Small intestine (tissue), 7 donors: ENCODE measurements at regions not wholly inside any gene's neighbourhood (a gene's known extent, or its start where the extent isn't known, plus 50 kb on each side); places are given as distances from the start of the nearest gene placed in this dataset.

ENCODE experiments used
- DNase-seq, 2 donors: peaks; one replicate each; pipeline versions ENCODE4 v3.0.0 to v3.0.0-alpha.2; 2013
- FAIRE-seq: peaks from 2 replicates; lab custom pipeline; 2012; peaks lifted over from hg19 to GRCh38; lab: Jason Lieb, UNC
- H3K27ac ChIP-seq, 3 donors: one replicate each; pipeline ENCODE4 v1.5.1; 2013; ENCODE audit warnings: low read length in 2 of 3, mild to moderate bottlenecking in 2 of 3, control low read depth in 1 of 3, inconsistent platforms in 1 of 3, low read depth in 1 of 3, moderate library complexity in 1 of 3
- H3K27me3 ChIP-seq, 3 donors: one replicate each; pipeline ENCODE4 v1.6.1; 2013; ENCODE audit warnings: low read length in 3 of 3, inconsistent platforms in 1 of 3; ENCODE audit not compliant: control insufficient read depth in 3 of 3, insufficient read depth in 3 of 3
- H3K36me3 ChIP-seq, 3 donors: one replicate each; pipeline ENCODE4 v1.6.1; 2013; ENCODE audit warnings: low read length in 3 of 3, inconsistent platforms in 1 of 3, low read depth in 1 of 3, mild to moderate bottlenecking in 1 of 3, moderate library complexity in 1 of 3; ENCODE audit not compliant: control insufficient read depth in 3 of 3, insufficient read depth in 2 of 3
- H3K4me1 ChIP-seq, 3 donors: one replicate each; pipeline ENCODE4 v1.6.1; 2013; ENCODE audit warnings: low read length in 2 of 3, inconsistent platforms in 1 of 3, low read depth in 1 of 3, mild to moderate bottlenecking in 1 of 3, moderate library complexity in 1 of 3; ENCODE audit not compliant: control insufficient read depth in 3 of 3, insufficient read depth in 2 of 3
- H3K4me3 ChIP-seq, 3 donors: one replicate each; pipeline ENCODE4 v1.5.1; 2013; ENCODE audit warnings: low read length in 3 of 3, control low read depth in 1 of 3, inconsistent platforms in 1 of 3, low read depth in 1 of 3, mild to moderate bottlenecking in 1 of 3, moderate library complexity in 1 of 3
- H3K9me3 ChIP-seq, 2 donors: one replicate each; pipeline ENCODE4 v1.6.1; 2013; ENCODE audit warnings: low read depth in 1 of 2, low read length in 1 of 2; ENCODE audit not compliant: control insufficient read depth in 2 of 2, insufficient read depth in 1 of 2
- WGBS, 3 donors: extraction: QIAGEN DNeasy Blood & Tissue Kit; methylation state at CpG; one replicate each; pipeline ENCODE4 v1.1.7; 2013; 5-methylcytosine and 5-hydroxymethylcytosine counted together
- donor health status: healthy with polysubstance abuse.
- donor health status: control.
- donor health status: control.
- donor health status: Bipolar disorder and iron deficiency.
- donor health status: healthy.

GRCh38 chr19:23855676-23856075 lies 59.0 kb upstream of the ZNF726 start:
- Histone ChIP-seq H3K27me3 (no peaks in the 10 kb centered on the region), H3K36me3 (no peaks in the 10 kb centered on the region), H3K4me3 (no peak overlapping the region), H3K27ac (no peak overlapping the region), H3K9me3 (peaks cover 1 to 10% of the 10 kb centered on the region in 2 donors), H3K4me1 (no peaks in the 10 kb centered on the region)
- no peak for FAIRE-seq
- WGBS, 3 donors = 63 to 70% (median 67%) methylated on average over 4 of the region's 4 CpGs
- no peak for DNase-seq

GRCh38 chr19:23851966-23852365 lies 62.7 kb upstream of the ZNF726 start:
- H3K27ac ChIP-seq = no peak overlapping the region
- FAIRE-seq = no peak
- no peak overlapping the region for H3K4me3 ChIP-seq
- no peaks in the 10 kb centered on the region for H3K27me3 ChIP-seq
- DNase-seq = no peak
- no peaks in the 10 kb centered on the region for H3K4me1 ChIP-seq
- WGBS, 3 donors = 75 to 83% (median 77%) methylated on average over 5 of the region's 5 CpGs
- H3K36me3 ChIP-seq = no peaks in the 10 kb centered on the region
- peaks cover 1 to 14% of the 10 kb centered on the region in 2 donors for H3K9me3 ChIP-seq

GRCh38 chr19:23832717-23833327 lies 74.1 kb upstream of the ZNF681 start:
- Histone ChIP-seq H3K36me3 (no peaks in the 10 kb centered on the region), H3K27me3 (no peaks in the 10 kb centered on the region), H3K27ac (no peak overlapping the region), H3K4me1 (no peaks in the 10 kb centered on the region), H3K4me3 (no peak overlapping the region), H3K9me3 (peaks cover 0 to 12% of the 10 kb centered on the region in 2 donors)
- DNase-seq (no peak), FAIRE-seq (no peak)
- 63 to 87% (median 86%) methylated on average over 2 of the region's 2 CpGs for WGBS, 3 donors

- FAIRE-seq (no peak), DNase-seq (peak; percentile 1 to 11)
- Histone ChIP-seq H3K36me3 (no peaks in the 10 kb centered on the region), H3K4me1 (no peaks in the 10 kb centered on the region), H3K27ac (no peak overlapping the region), H3K9me3 (peaks cover 3 to 54% of the 10 kb centered on the region in 2 donors), H3K4me3 (no peak overlapping the region), H3K27me3 (no peaks in the 10 kb centered on the region)
- WGBS, 3 donors = 39 to 54% (median 53%) methylated on average over 2 of the region's 2 CpGs
Observed at GRCh38 chr19:23823952-23824389, 65.3 kb upstream of the ZNF681 start.

- no peak overlapping the region for H3K4me3 ChIP-seq
- H3K27me3 ChIP-seq = no peaks in the 10 kb centered on the region
- H3K4me1 ChIP-seq = no peaks in the 10 kb centered on the region
- DNase-seq = no peak
- H3K36me3 ChIP-seq = no peaks in the 10 kb centered on the region
- WGBS, 3 donors = 27 to 78% (median 38%) methylated on average over 1 of the region's 1 CpG
- no peak overlapping the region for H3K27ac ChIP-seq
- H3K9me3 ChIP-seq = peaks cover 3 to 57% of the 10 kb centered on the region in 2 donors
- FAIRE-seq = no peak
Observed at GRCh38 chr19:23822735-23823134, 64.0 kb upstream of the ZNF681 start.

- peak; percentile 12 to 26 for DNase-seq
- FAIRE-seq = no peak
- 70 to 74% (median 71%) methylated on average over 4 of the region's 4 CpGs for WGBS, 3 donors
- Histone ChIP-seq H3K9me3 (peaks cover 1 to 37% of the 10 kb centered on the region in 2 donors), H3K4me3 (no peak overlapping the region), H3K4me1 (no peaks in the 10 kb centered on the region), H3K36me3 (no peaks in the 10 kb centered on the region), H3K27ac (no peak overlapping the region), H3K27me3 (no peaks in the 10 kb centered on the region)
Observed at GRCh38 chr19:23817519-23817918, 58.8 kb upstream of the ZNF681 start.

- H3K4me3 ChIP-seq = no peak overlapping the region
- FAIRE-seq = no peak
- peaks cover 1 to 9% of the 10 kb centered on the region in 2 donors for H3K9me3 ChIP-seq
- no peaks in the 10 kb centered on the region for H3K36me3 ChIP-seq
- no peaks in the 10 kb centered on the region for H3K4me1 ChIP-seq
- 61 to 65% (median 63%) methylated on average over 3 of the region's 3 CpGs for WGBS, 3 donors
- DNase-seq = no peak
- no peak overlapping the region for H3K27ac ChIP-seq
- no peaks in the 10 kb centered on the region for H3K27me3 ChIP-seq
Observed at GRCh38 chr19:23810496-23810895, 51.8 kb upstream of the ZNF681 start.
